Brain microvascular endothelial cell (primary cell): ENCODE measurements at regions not wholly inside any gene's neighbourhood (a gene's known extent, or its start where the extent isn't known, plus 50 kb on each side); places are given as distances from the start of the nearest gene placed in this dataset.

Experiments
- DNase-seq: peaks from one replicate; pipeline ENCODE4 v3.0.0-alpha.2; 2020
- H3K27ac ChIP-seq: fragments of 250-450 bp; sonication (Bioruptor Pico); 2 replicates; pipeline ENCODE4 v1.5.1; 2020; ENCODE audit warnings: mild to moderate bottlenecking, moderate library complexity
- H3K27me3 ChIP-seq: fragments of 250-450 bp; sonication (Bioruptor Pico); replicated peaks from 2 replicates; pipeline ENCODE4 v1.5.1; 2020; ENCODE audit warnings: mild to moderate bottlenecking
- H3K36me3 ChIP-seq: fragments of 250-450 bp; sonication (Bioruptor Pico); replicated peaks from 2 replicates; pipeline ENCODE4 v1.5.1; 2020; ENCODE audit warnings: mild to moderate bottlenecking
- H3K4me3 ChIP-seq: 2 replicates; pipeline ENCODE4 v1.5.1; 2011; ENCODE audit warnings: low read depth, mild to moderate bottlenecking, control low read depth, low read length, moderate library complexity
- in situ Hi-C: cut with HindIII; loops from 2 replicates; pipeline ENCODE4 v1.10.0; 2017; ENCODE audit warnings: low sequenced_read_pairs, low pct_ligation_motif_present
- TF ChIP-seq, protein P1 (sequence below): IDR thresholded peaks from 2 replicates; pipeline ENCODE4 v1.5.1; 2011; ENCODE audit warnings: low read depth, mild to moderate bottlenecking, moderate library complexity, low read length, control low read depth, inconsistent platforms; ENCODE audit errors: missing control alignments

- no peak overlapping the region for H3K27ac ChIP-seq
- H3K27me3 ChIP-seq: no peaks in the 10 kb centered on the region
- no peak for DNase-seq
- no peaks in the 10 kb centered on the region for H3K36me3 ChIP-seq
- in situ Hi-C loops: no loop called here
- TF ChIP-seq, protein P1, sequence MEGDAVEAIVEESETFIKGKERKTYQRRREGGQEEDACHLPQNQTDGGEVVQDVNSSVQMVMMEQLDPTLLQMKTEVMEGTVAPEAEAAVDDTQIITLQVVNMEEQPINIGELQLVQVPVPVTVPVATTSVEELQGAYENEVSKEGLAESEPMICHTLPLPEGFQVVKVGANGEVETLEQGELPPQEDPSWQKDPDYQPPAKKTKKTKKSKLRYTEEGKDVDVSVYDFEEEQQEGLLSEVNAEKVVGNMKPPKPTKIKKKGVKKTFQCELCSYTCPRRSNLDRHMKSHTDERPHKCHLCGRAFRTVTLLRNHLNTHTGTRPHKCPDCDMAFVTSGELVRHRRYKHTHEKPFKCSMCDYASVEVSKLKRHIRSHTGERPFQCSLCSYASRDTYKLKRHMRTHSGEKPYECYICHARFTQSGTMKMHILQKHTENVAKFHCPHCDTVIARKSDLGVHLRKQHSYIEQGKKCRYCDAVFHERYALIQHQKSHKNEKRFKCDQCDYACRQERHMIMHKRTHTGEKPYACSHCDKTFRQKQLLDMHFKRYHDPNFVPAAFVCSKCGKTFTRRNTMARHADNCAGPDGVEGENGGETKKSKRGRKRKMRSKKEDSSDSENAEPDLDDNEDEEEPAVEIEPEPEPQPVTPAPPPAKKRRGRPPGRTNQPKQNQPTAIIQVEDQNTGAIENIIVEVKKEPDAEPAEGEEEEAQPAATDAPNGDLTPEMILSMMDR: no peak
- no peak overlapping the region for H3K4me3 ChIP-seq
Measured at GRCh38 chr6:15780437-15780836, 117.6 kb upstream of the DTNBP1 start.

DNA sequence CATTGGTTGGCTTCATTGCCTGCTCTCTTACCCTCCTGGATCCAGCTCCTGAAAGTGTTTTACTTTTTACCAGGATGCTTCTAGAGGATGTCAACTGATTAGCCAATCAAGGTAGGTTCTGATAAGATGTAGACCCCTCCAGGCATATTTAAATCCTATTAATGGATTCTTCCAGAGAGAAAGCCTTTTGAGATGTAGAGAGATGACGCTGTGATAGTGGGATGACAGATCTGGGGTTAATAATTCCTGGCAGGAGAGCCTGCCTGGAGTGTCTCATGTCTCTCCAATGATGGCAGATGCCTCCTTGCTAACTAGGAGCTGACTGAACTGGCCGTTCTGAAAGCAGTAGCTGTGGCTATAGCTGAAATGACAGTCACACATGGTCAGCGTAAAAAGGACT is 116.9 kb upstream of the DTNBP1 start:
- Histone ChIP-seq H3K4me3 (no peak overlapping the region), H3K36me3 (no peaks in the 10 kb centered on the region), H3K27me3 (no peaks in the 10 kb centered on the region), H3K27ac (no peak overlapping the region)
- TF ChIP-seq, protein P1: no peak
- DNase-seq: no peak
- in situ Hi-C loops: no loop called here

- H3K27ac ChIP-seq: no peak overlapping the region
- in situ Hi-C loops: no loop called here
- TF ChIP-seq, protein P1: no peak
Measured at GRCh38 chr6:15776458-15776980, 113.7 kb upstream of the DTNBP1 start.

DNA sequence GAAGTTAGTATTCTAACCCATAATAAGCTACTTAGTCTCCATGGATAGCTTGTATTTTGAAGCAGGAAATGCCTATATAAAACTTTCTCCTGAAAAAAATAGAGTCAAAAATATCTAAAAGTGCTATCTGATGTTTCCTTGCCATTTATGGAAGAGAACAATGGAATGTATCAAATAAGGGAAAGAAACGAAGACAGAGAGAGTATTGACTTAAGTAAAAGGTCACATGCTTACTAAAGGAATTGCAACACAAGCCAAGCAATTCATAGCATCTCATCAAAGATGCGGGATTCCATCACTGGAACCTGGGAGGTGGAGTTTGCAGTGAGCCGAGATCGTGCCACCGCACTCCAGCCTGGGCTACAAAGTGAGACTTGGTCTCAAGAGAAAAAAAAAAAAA is 112.9 kb upstream of the DTNBP1 start:
- TF ChIP-seq, protein P1: no peak
- H3K27me3 ChIP-seq: no peaks in the 10 kb centered on the region
- no peak overlapping the region for H3K27ac ChIP-seq
- DNase-seq: no peak
- H3K4me3 ChIP-seq: no peak overlapping the region
- in situ Hi-C loops: no loop called here
- no peaks in the 10 kb centered on the region for H3K36me3 ChIP-seq

More at GRCh38 chr6:15776458-15776980, 113.7 kb upstream of the DTNBP1 start:
- no peaks in the 10 kb centered on the region for H3K36me3 ChIP-seq
- no peak overlapping the region for H3K4me3 ChIP-seq
- H3K27me3 ChIP-seq: no peaks in the 10 kb centered on the region
- no peak for DNase-seq

- no peaks in the 10 kb centered on the region for H3K36me3 ChIP-seq
- no peak overlapping the region for H3K4me3 ChIP-seq
- in situ Hi-C loops: no loop called here
- no peak for DNase-seq
- TF ChIP-seq, protein P1: no peak
- no peaks in the 10 kb centered on the region for H3K27me3 ChIP-seq
- H3K27ac ChIP-seq: no peak overlapping the region
Measured at GRCh38 chr6:15775076-15775634, 112.3 kb upstream of the DTNBP1 start.

- no peak for DNase-seq
- Histone ChIP-seq H3K36me3 (no peaks in the 10 kb centered on the region), H3K27ac (no peak overlapping the region), H3K4me3 (no peak overlapping the region), H3K27me3 (no peaks in the 10 kb centered on the region)
- TF ChIP-seq, protein P1: no peak
- in situ Hi-C loops: no loop called here
Measured at GRCh38 chr6:15773806-15774410, 111.1 kb upstream of the DTNBP1 start.
